HG02981 (cell line): ENCODE measurements at regions not wholly inside any gene's neighbourhood (a gene's known extent, or its start where the extent isn't known, plus 50 kb on each side); places are given as distances from the start of the nearest gene placed in this dataset.
"Not testable (repeated sequence)": the region's sequence is repeated elsewhere in the genome, so short reads cannot be mapped to it uniquely, and the experiment has no call there.

Experiments
- ATAC-seq: cut with Tn5 transposase; IDR thresholded peaks from one replicate; pipeline ENCODE4 v1.9.1; 2021; ENCODE audit warnings: mild to moderate bottlenecking, moderate library complexity; ENCODE audit not compliant: unreplicated experiment

- no peak for ATAC-seq
Observed at GRCh38 chr6:140380427-140381218, 1006.2 kb upstream of the CITED2 start.

GRCh38 chr6:140379919-140380318 is 1005.5 kb upstream of the CITED2 start:
- ATAC-seq: no peak

GRCh38 chr6:140376209-140376608 is 1001.8 kb upstream of the CITED2 start:
- no peak for ATAC-seq

GRCh38 chr6:140373728-140374127 is 999.3 kb upstream of the CITED2 start:
- ATAC-seq: not testable (repeated sequence)

- ATAC-seq: no peak
Observed at GRCh38 chr6:140372064-140372463, 997.6 kb upstream of the CITED2 start.

GRCh38 chr6:140370976-140371870 is 996.8 kb upstream of the CITED2 start:
- ATAC-seq: no peak

- ATAC-seq: no peak
Observed at GRCh38 chr6:140370441-140370840, 996.0 kb upstream of the CITED2 start.

- ATAC-seq: no peak
Observed at GRCh38 chr6:140366991-140367390, 992.5 kb upstream of the CITED2 start.

GRCh38 chr6:140364916-140365315 is 990.5 kb upstream of the CITED2 start:
- ATAC-seq: no peak

- ATAC-seq: no peak
Observed at GRCh38 chr6:140360651-140361050, 986.2 kb upstream of the CITED2 start.

GRCh38 chr6:140355476-140355875 is 981.0 kb upstream of the CITED2 start:
- ATAC-seq: no peak

- no peak for ATAC-seq
Observed at GRCh38 chr6:140354296-140354695, 979.8 kb upstream of the CITED2 start.

- no peak for ATAC-seq
Observed at GRCh38 chr6:140353536-140353935, 979.1 kb upstream of the CITED2 start.

- ATAC-seq: no peak
Observed at GRCh38 chr6:140346428-140346827, 972.0 kb upstream of the CITED2 start.

GRCh38 chr6:140345935-140346334 is 971.5 kb upstream of the CITED2 start:
- ATAC-seq: no peak

- ATAC-seq: no peak
Observed at GRCh38 chr6:140344142-140344913, 969.9 kb upstream of the CITED2 start.

GRCh38 chr6:140343128-140343527 is 968.7 kb upstream of the CITED2 start:
- ATAC-seq: no peak

GRCh38 chr6:140341272-140341671 is 966.8 kb upstream of the CITED2 start:
- ATAC-seq: no peak

GRCh38 chr6:140340795-140341194 is 966.3 kb upstream of the CITED2 start:
- ATAC-seq: no peak

GRCh38 chr6:140339084-140339483 is 964.6 kb upstream of the CITED2 start:
- ATAC-seq: not testable (repeated sequence)

- no peak for ATAC-seq
Observed at GRCh38 chr6:140321891-140322290, 947.4 kb upstream of the CITED2 start.
